NOMO-1 treated with DMSO at 0.1 percent for 48 hours (cell line): ENCODE measurements at regions not wholly inside any gene's neighbourhood (a gene's known extent, or its start where the extent isn't known, plus 50 kb on each side); places are given as distances from the start of the nearest gene placed in this dataset.

Source experiments
- DNase-seq: peaks from one replicate; lab custom pipeline; 2025; ENCODE audit not compliant: unreplicated experiment; lab: John Stamatoyannopoulos, UW

DNA sequence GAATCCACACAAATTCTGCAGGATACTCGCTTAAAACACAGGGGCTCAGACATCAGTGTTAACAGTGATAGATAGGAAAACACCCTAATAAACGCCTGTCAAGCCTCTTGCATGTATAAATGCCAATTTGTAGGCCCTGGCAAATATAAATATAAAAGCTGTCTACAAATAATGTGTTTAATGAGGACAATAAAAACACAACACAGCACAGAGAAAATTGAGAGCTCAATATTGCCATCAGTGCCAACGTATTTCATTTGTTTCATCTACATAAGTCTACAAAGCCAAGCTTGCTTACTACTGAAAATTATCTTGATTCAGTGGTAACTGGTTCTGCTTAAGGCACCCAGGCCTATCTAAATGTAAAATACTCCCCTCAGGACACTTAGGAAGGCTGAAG lies 1387.0 kb upstream of the TENM4 start:
- DNase-seq = no peak

DNA sequence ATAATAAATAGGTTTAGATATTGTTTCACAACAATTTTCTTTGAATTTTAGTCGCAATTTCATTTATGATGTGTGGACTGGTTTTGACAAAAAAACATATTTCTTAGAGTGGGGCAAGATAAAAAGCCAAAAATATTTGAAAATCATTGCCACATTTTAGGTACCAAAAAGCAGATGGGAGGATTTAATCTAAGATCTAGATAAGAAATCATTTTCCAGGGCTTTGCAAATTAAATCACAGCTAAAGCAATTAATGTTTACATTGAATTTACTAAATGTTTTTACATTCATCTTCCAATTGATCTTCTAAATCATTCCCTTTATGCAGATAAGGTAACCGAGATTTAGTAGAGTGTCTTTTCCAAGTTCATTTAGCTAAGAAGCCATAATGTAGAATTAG lies 1386.0 kb upstream of the TENM4 start:
- no peak for DNase-seq

GRCh38 chr11:80822308-80822707 lies 1381.5 kb upstream of the TENM4 start:
- DNase-seq = no peak

GRCh38 chr11:80819271-80819670 lies 1378.4 kb upstream of the TENM4 start:
- DNase-seq = no peak

GRCh38 chr11:80816966-80817365 lies 1376.1 kb upstream of the TENM4 start:
- DNase-seq = peak; percentile 60

DNA sequence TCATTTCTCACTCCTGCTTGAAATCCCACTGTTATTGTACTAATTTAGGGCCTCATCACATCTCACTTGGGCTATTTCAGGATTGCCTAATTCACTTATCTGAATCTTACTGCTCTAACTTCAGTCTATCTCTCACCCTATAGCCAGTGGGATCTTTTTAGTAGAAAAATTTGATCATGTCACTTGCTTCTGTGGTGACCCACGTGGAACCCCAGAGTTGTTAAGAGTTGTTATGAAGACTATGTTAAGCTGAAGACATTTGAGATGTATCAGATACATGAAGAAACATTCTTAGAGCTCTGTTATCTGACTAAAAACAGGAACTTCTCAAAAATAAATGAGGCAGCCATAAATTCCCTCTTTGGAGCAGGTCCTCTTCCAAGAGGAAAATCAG lies 1375.6 kb upstream of the TENM4 start:
- DNase-seq = peak; percentile 25

DNA sequence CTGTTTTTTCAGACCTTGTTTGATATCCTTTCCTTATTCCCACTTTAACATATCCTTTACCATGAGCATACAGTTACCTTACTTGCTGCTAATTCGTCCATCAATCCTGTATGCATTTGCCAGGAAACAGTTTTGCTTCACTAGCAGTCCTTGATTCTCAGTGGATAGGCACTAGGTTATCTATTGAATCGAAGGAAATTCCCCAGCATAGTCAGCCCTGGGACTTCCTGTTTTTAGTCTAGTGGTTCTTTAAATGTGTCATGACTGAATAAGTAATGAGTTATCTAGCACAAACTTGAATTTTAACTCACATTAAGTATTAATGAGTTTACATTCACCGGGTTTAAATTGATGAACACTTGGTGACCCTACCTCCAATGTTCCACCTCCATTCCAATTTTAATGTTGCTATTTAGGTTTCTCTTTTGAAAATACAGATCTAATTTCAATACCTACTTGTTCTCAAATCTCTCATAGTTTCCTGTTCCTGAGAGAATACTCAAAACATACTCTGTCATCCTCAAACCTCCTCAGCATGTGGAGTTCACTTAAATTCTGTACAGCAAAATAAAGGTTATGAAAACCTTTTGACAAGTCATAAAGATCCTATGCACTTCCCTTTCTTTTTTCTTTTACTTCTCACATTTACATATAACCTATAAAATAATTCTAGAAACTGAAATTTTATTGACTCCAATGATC lies 1375.1 kb upstream of the TENM4 start:
- DNase-seq = peak; percentile 59

- no peak for DNase-seq
These were observed 1374.0 kb upstream of the TENM4 start for GRCh38 chr11:80814813-80815212.

DNA sequence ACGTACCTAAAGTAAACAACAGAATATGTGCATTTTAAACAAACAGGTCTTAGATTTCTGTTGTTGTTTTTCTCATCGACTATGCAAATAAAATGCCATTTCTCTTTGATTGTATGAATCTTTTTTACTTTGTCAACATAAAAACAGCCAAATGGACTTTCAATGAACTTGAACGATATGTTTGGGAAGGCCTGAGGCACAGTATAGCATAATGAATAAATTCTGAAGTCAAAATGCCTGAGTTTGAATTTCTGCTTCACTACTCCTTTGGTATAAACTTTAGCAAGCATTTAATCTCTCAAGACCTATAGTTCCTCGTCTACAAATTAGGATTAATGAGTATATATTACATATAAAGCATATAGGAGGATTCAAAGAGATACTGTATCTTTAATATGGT lies 1369.9 kb upstream of the TENM4 start:
- DNase-seq = no peak

- DNase-seq = no peak
These were observed 1357.3 kb upstream of the TENM4 start for GRCh38 chr11:80798174-80798573.

DNA sequence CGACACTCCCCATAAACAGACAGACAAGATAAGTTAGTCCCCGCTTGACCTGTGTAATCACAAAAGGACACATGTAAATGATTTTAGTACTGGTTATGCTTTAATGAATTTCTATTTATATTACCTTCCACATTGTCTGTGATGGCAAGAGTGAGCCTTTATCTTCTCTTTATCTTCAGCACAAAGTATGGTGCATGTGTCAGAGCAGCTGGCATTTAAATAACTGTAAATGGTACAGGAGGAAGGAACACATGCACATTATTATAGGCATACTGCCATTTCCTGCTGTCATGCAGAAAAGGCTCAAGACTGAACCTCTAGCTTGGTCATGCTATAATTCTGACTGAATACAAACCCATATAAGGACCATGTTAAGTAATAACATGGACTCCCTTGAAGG lies 1342.7 kb upstream of the TENM4 start:
- no peak for DNase-seq

DNA sequence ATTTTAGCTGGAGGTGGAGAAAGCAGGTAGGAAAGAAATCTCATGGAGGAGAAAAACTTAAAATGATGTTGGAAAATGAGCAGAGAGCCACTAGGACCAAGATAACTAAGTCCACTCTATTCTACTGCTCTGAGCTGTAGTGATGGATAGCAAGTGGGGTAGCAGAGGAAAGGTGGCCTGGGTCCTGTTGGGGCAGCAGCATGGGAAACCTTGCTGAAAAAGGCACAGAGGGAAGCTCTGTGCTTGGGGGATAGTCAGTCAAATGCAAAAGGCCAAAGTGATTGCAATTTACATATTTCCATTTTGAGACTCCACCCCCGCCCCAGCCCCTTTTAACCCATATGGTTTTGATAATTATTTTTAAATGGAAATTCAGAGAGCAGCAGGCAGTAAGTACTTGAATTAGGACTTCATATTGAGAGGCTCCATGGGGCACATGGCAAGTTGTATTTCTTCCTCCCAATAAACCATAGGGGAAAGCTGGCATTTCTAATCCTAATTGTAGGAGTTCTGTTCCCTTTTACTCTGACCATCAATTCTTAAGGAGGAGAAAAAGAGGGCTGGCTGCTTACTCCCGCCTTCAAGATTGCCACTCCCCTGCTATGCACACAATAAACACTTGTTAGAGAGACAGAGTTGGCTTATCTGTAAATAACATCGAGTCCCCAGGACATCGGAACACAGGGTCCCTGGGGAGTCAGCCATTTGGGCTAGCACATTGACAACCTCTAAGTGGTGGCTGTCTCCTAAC lies 1341.5 kb upstream of the TENM4 start:
- DNase-seq = no peak

GRCh38 chr11:80779905-80780605 lies 1339.2 kb upstream of the TENM4 start:
- DNase-seq = peak; percentile 65

- DNase-seq = no peak
These were observed 1338.1 kb upstream of the TENM4 start for GRCh38 chr11:80778941-80779340.

- peak; percentile 26 for DNase-seq
These were observed 1337.6 kb upstream of the TENM4 start for GRCh38 chr11:80778432-80778831.

DNA sequence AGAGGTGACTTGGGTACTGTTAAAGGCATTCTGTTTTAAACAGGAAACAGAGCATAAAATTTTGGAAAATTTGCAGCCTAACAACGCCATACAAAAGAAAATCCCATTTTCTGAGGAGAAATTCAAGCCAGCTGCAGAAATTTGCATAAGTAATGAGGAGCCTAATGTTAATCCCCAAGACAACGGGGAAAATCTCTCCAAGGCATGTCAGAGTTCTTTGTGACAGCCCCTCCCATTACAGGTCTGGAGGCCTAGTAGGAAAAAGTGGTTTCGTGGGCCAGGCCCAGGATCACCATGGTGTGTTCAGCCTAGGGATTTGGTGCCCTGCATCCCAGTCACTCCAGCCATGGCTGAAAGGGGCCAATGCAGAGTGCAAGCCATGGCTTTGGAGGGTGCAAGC lies 1333.1 kb upstream of the TENM4 start:
- DNase-seq = no peak

DNA sequence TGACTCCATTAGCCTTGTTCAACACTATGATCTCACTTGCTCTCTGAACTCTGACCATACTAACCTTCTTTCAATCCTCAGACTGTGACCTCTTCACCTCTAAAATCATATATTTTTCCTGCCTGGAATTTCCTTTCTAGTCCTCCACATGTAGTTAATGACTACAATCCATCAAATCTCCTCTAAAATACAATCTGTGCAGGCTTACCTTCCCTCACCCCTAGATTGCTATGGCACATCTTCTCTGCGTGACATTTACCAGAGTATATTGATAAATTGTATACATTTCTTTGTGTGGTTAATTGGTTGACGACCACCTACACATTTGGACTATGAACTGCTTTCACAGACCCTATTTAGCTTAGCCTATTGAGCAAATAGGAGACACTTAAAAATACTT lies 1330.2 kb upstream of the TENM4 start:
- no peak for DNase-seq

DNA sequence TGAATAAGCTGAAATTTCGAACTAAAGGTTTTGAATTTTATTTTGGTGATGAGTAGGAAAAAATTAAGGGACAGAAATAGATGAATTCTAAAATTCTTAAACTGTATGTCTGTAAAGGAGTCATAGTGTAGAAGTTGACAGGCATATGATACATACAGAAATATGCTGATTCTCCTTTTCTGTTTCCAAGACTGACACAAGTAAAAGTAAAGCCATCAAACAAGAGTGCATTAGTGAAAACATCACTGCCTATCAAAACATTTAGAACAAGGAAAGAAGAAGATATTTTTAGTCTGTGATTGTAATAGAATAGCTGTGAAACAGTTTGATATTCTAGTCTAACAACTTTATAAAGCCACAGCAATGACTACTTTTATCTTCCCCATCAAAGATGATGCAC lies 1318.0 kb upstream of the TENM4 start:
- DNase-seq = no peak

GRCh38 chr11:80748207-80748925 lies 1307.5 kb upstream of the TENM4 start:
- DNase-seq = no peak

- no peak for DNase-seq
These were observed 1305.5 kb upstream of the TENM4 start for GRCh38 chr11:80746300-80746699.

DNA sequence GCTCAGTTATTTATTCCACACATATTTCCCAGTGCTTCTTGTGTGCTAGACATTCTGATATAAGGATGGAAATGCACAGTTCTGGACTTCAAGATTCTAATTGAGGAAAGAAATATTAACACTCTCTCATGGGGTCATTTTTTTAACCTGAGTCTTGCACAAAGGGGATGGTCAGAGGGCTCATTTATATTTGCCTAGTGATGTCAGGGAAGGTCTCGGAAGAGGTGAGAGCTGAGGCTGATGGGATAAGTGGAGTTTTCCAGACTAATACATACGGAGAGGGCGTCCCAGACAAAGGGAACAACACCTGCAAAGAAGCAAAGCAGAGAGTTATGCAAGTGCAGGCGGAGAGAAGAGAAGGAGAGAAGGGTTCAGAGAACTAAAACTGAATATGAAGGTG lies 1304.6 kb upstream of the TENM4 start:
- no peak for DNase-seq
